HuH-7.5 (cell line): ENCODE measurements at regions not wholly inside any gene's neighbourhood (a gene's known extent, or its start where the extent isn't known, plus 50 kb on each side); places are given as distances from the start of the nearest gene placed in this dataset.
"Not testable (repeated sequence)": the region's sequence is repeated elsewhere in the genome, so short reads cannot be mapped to it uniquely, and the experiment has no call there.

Experiments used
- DNase-seq: peaks from one replicate; pipeline ENCODE4 v3.0.0; 2011; ENCODE audit warnings: low spot score

GRCh38 chr10:56104487-56104886 is 256.6 kb downstream of the ZWINT start:
- no peak for DNase-seq

DNA sequence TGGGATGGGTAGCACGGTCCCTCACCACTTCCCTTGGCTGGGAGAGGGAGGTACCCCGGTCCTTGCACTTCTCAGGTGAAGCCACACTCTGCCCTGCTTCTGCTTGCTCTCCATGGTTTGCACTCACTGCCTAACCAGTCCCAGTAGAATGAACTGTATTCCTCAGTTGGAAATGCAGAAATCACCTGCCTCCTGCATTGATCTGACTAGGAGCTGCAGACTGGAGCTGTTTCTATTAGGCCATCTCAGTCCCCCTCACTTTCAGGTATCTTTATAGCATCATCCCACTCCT is 264.9 kb downstream of the ZWINT start:
- DNase-seq = no peak

DNA sequence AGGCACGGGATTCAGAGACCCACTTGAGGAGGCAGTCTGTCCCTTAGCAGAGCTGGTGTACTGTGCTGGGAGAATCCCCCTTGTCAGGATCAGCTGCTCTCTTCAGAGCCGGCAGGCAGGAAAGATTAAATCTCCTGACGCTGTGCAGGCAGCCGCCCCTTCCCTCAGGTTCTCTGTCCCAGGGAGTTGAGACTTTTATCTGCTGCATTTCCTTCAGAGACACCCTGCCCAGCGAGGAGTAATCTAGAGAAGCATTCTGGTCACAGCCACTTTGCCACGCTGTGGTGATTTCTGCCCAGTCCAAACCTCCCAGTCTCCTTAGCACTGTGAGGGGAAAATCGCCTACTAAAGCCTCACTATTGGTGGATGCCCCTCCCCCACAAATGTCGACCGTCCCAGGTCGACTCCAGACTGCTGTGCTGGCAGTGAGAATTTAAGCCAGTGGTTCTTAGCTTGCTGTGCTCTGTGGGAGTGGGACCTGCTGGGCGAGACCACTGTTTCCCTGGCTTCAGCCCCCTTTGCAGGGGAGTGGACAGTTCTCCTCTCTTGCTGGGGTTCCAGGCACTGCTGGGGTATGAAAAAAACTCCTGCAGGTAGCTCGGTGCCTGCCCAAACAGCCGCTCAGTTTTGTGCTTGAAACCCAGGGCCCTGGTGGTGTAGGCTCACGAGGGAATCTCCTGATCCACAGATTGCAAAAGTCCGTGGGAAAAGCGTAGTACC is 265.4 kb downstream of the ZWINT start:
- no peak for DNase-seq

DNA sequence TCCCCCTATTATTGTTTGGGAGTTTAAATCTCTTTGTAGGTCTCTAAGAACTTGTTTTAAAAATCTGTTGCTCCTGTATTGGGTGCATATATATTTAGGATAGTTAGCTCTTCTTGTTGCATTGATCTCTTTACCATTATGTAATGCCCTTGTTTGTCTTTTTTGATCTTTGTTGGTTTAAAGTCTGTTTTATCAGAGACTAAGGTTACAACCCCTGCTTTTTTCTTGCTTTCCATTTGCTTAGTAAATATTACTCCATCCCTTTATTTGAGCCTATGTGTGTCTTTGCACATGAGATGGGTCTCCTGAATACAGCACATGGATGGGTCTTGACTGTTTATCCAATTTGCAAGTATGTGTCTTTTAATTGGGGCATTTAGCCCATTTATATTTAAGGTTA is 267.4 kb downstream of the ZWINT start:
- DNase-seq = not testable (repeated sequence)

DNA sequence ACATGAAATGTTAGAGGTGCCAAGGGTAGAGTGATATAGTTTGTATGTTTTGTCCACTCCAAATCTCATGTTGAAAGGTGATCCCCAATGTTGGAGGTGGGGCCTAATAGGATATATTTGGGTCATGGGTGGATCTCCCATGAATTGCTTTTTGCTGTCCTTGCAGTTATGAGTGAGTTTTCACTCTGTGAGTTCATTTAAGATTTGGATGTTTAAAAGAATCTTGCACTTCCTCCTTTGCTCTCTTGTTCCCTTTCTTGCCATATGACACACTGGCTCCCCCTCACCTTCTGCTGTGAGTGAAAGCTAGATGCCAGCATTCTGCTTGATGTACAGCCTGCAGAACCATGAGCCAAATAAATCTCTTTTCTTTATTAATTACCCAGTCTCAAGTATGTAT is 269.2 kb downstream of the ZWINT start:
- no peak for DNase-seq

GRCh38 chr10:56090914-56091540 is 270.0 kb downstream of the ZWINT start:
- no peak for DNase-seq

DNA sequence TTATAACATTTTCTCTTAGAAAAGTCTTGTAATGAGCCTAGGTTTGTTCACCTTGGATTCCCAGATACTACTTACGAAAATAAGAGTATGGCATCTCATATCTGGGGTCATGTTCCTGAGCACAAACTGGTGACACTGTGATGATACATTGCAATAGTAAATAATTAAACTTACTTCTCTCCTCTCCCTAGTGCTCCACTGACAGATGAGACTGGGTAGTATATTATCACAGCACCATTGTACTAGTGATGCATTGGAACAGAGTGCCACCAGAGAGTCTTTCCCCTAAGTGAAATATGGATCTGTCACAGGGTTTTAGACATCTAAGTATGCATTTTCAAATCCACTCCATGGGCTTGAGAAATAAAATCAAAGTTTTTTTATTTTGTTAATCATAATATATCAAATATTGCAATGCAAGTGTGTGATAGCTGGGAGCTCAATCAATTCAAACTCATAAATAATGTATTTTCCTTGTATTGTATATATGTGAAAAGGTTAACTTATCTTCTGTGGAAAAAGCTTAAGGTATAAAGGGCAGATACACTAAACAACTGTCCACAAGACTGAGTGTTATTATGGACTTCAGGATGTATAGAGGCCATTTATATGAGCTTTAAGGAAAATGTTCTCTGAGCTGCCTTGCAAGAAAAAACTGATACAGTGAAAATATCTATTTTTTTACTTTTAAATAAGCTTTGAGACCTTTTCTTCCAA is 275.5 kb downstream of the ZWINT start:
- no peak for DNase-seq

GRCh38 chr10:56082169-56082568 is 278.9 kb downstream of the ZWINT start:
- no peak for DNase-seq

DNA sequence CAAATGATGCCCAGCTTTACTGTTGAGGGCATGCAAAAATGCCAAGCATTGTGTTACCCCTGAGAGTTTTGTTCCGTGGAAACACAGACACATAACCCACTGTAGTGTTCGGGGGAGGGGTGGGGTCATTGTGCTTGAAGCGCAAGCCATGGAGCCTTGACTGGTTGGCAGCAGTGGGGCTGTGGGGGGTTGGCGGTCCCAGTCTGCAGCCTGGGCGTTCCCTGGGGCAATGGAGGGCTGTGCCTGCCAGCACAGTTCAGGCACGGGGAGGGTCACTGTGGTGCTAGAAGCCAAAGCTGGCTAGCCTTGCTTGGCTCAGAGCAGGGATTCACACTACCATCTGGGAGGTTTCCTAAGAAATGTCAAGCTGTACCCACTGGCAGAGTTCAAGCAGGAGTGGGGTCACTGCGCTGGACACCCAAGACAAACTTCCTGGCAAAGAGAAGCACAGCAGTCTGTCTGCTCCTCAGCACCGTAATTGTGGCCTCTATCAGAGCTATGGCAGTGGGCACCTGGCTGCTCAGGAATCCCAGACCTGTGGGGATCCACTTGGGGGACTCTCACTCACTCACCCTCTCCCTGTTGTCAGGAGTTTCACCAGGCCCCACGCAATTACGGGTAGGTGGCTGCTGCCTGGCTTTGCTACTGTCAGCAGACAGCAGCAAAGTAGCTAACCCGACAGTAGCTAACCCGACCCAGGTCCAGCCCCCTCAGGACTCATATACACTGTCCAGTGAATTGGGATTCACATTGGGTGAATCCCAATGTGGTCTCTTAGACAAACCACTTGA is 292.4 kb downstream of the ZWINT start:
- no peak for DNase-seq

DNA sequence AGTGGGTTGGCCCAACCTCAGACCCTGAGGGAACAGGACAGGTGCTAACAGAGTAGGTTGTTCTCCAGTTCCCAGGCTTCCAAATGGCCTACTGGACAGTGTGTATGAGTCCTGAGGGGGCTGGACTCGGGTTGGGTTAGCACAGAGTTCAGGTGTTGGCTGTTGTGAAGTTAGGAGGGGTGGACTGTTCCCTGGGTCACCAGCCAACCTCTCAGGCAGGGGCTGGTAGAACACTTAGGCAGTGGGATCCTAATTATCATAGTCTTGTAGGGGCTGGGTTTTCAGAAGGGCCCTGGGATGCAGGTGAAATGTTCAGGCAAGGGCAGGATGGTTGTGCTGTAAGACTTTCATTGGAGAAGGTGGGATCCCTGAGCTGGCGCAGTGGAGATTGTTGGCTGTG is 293.0 kb downstream of the ZWINT start:
- no peak for DNase-seq

- no peak for DNase-seq
Measured at GRCh38 chr10:56063642-56064041, 297.4 kb downstream of the ZWINT start.

GRCh38 chr10:56057860-56058259 is 303.2 kb downstream of the ZWINT start:
- DNase-seq = no peak

DNA sequence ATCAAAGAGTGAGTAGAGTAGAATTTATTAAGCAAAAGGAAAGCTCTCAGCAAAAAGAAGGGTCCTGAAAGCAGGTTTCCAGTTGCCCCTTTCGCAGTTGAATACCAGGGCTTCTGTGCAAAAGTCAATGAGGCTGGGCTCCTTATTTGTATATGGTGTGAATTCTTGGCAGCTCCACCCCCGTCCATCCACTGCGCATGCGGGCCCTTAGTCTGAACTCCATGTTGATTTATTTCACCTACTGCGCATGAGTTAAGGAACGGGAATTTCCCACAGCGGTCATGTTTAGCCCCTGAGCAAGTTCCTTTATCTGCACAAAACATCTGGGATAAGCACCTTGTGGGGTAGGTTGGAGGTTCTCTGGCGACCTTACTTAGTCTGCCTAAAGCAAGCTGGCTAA is 325.6 kb downstream of the ZWINT start:
- no peak for DNase-seq

GRCh38 chr10:56028298-56029132 is 332.5 kb downstream of the ZWINT start:
- no peak for DNase-seq

- DNase-seq = no peak
Measured at GRCh38 chr10:56012101-56012500, 349.0 kb downstream of the ZWINT start.

DNA sequence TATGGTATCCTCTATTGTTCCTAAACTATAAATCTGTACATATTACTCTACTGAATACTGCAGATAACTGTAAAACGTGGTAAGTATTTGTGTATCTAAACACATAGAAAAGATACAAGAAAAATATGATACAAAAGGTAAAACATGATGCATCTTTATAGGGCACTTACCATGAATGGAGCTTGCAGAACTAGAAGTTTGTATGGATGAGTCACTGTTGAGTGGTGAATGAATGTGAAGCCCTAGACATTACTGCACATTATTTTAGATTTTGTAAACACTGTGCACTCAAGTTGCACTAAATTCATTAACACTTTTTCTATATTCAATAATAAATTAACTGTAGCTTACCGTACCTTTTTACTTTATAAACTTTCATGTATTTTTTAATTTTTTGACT is 357.5 kb downstream of the ZWINT start:
- no peak for DNase-seq

GRCh38 chr10:55989188-55989587 is 371.9 kb downstream of the ZWINT start:
- no peak for DNase-seq

- DNase-seq = no peak
Measured at GRCh38 chr10:55979203-55979602, 381.9 kb downstream of the ZWINT start.

- no peak for DNase-seq
Measured at GRCh38 chr10:55966101-55966500, 395.0 kb downstream of the ZWINT start.

GRCh38 chr10:55943403-55943802 is 417.7 kb downstream of the ZWINT start:
- DNase-seq = no peak

GRCh38 chr10:55929291-55929690 is 431.8 kb downstream of the ZWINT start:
- DNase-seq = no peak
